Prostate gland (tissue), 2 donors: ENCODE measurements at regions not wholly inside any gene's neighbourhood (a gene's known extent, or its start where the extent isn't known, plus 50 kb on each side); places are given as distances from the start of the nearest gene placed in this dataset.

Source experiments
- DNase-seq: peaks from one replicate; pipeline ENCODE4 v3.0.0-alpha.2; 2019; ENCODE audit warnings: low spot score
- H3K27ac ChIP-seq, 2 donors: fragments of 200-600 bp; sonication (generic); 2 replicates each; pipeline ENCODE4 v1.5.1; 2017 to 2019
- H3K27me3 ChIP-seq: fragments of 200-600 bp; sonication (generic); replicated peaks from 2 replicates; pipeline ENCODE4 v1.5.1; 2019; ENCODE audit not compliant: insufficient read depth
- H3K36me3 ChIP-seq, 2 donors: fragments of 200-600 bp; sonication (generic); 1 replicate in 1 of 2; 2 replicates in 1 of 2; pipeline versions ENCODE4 v1.5.1 to v1.8.1; 2017 to 2019
- H3K4me1 ChIP-seq: fragments of 200-600 bp; sonication (generic); replicated peaks from 2 replicates; pipeline ENCODE4 v1.5.1; 2019
- H3K4me3 ChIP-seq, 2 donors: fragments of 200-600 bp; sonication (generic); 2 replicates each; pipeline ENCODE4 v1.5.1; 2017 to 2019
- H3K9me3 ChIP-seq: fragments of 200-600 bp; sonication (generic); 2 replicates; pipeline ENCODE4 v1.5.1; 2017
- CTCF ChIP-seq, 4 experiments: fragments of 200-600 bp in 2 of 4; fragments of 450-650 bp in 2 of 4; sonication (generic) in 2 of 4; IDR thresholded peaks; 1 replicate in 3 of 4; 2 replicates in 1 of 4; pipeline ENCODE4 v1.5.1; 2016 to 2019; ENCODE audit warnings: antibody characterized with exemption in 4 of 4, mild to moderate bottlenecking in 2 of 4, moderate library complexity in 2 of 4
- POLR2A ChIP-seq: fragments of 450-650 bp; IDR thresholded peaks from one replicate; pipeline ENCODE4 v1.6.1; 2016; ENCODE audit warnings: antibody characterized with exemption, mild to moderate bottlenecking
- POLR2AphosphoS5 ChIP-seq: sonication (generic); formaldehyde crosslinking; IDR thresholded peaks from one replicate; pipeline ENCODE4 v1.6.1; 2017; ENCODE audit warnings: antibody characterized with exemption
- WGBS: methylation state at CpG from one replicate; pipeline ENCODE4 v1.1.5; 2018; 5-methylcytosine and 5-hydroxymethylcytosine counted together
- intact Hi-C: fragments of 100-400 bp; cut with DNase I; formaldehyde crosslinking; loops from one replicate; pipeline ENCODE4 v1.14.2; 2022

- DNase-seq, result no peak
- Histone ChIP-seq H3K9me3 (no peaks in the 10 kb centered on the region), H3K27ac (no peak overlapping the region), H3K36me3 (no peaks in the 10 kb centered on the region), H3K27me3 (no peaks in the 10 kb centered on the region), H3K4me3 (no peak overlapping the region), H3K4me1 (no peaks in the 10 kb centered on the region)
- 93% methylated on average over 3 of the region's 3 CpGs for WGBS
- TF ChIP-seq POLR2AphosphoS5 (no peak), POLR2A (no peak), CTCF (IDR thresholded peaks at IDR 0.05) (no peak)
- intact Hi-C loops, result no loop called here
These were observed 497.0 kb upstream of the GRAMD2B start for GRCh38 chr5:125926172-125926571.

- Histone ChIP-seq H3K4me1 (no peaks in the 10 kb centered on the region), H3K27ac (no peak overlapping the region), H3K9me3 (no peaks in the 10 kb centered on the region), H3K36me3 (no peaks in the 10 kb centered on the region), H3K27me3 (no peaks in the 10 kb centered on the region), H3K4me3 (no peak overlapping the region)
- no peak for DNase-seq
- 75% methylated on average over 6 of the region's 6 CpGs for WGBS
- TF ChIP-seq POLR2A (no peak), POLR2AphosphoS5 (no peak), CTCF (IDR thresholded peaks at IDR 0.05) (no peak)
- intact Hi-C loops, result no loop called here
These were observed 494.5 kb upstream of the GRAMD2B start for GRCh38 chr5:125928663-125929062.

- no peak for DNase-seq
- H3K27ac ChIP-seq, result no peak overlapping the region
- H3K36me3 ChIP-seq, result no peaks in the 10 kb centered on the region
- H3K27me3 ChIP-seq, result no peaks in the 10 kb centered on the region
- WGBS, result 85% methylated on average over 5 of the region's 5 CpGs
- no peaks in the 10 kb centered on the region for H3K4me1 ChIP-seq
- H3K9me3 ChIP-seq, result no peaks in the 10 kb centered on the region
- intact Hi-C loops, result no loop called here
- TF ChIP-seq POLR2AphosphoS5 (no peak), POLR2A (no peak), CTCF (IDR thresholded peaks at IDR 0.05) (no peak)
- no peak overlapping the region for H3K4me3 ChIP-seq
These were observed 473.1 kb upstream of the GRAMD2B start for GRCh38 chr5:125950012-125950615.

- 96% methylated on average over 1 of the region's 1 CpG for WGBS
- intact Hi-C loops, result no loop called here
These were observed 462.1 kb upstream of the GRAMD2B start for GRCh38 chr5:125961150-125961549.

More at GRCh38 chr5:125961150-125961549, 462.1 kb upstream of the GRAMD2B start:
- H3K27me3 ChIP-seq, result no peaks in the 10 kb centered on the region
- TF ChIP-seq CTCF (IDR thresholded peaks at IDR 0.05) (no peak), POLR2A (no peak), POLR2AphosphoS5 (no peak)
- no peaks in the 10 kb centered on the region for H3K36me3 ChIP-seq
- no peak overlapping the region for H3K27ac ChIP-seq
- no peak overlapping the region for H3K4me3 ChIP-seq
- DNase-seq, result no peak
- H3K4me1 ChIP-seq, result no peaks in the 10 kb centered on the region
- no peaks in the 10 kb centered on the region for H3K9me3 ChIP-seq
